ENCODE measurements at regions not wholly inside any gene's neighbourhood (a gene's known extent, or its start where the extent isn't known, plus 50 kb on each side); places are given as distances from the start of the nearest gene placed in this dataset.
"Not testable (repeated sequence)": the region's sequence is repeated elsewhere in the genome, so short reads cannot be mapped to it uniquely, and the experiment has no call there.

DNA sequence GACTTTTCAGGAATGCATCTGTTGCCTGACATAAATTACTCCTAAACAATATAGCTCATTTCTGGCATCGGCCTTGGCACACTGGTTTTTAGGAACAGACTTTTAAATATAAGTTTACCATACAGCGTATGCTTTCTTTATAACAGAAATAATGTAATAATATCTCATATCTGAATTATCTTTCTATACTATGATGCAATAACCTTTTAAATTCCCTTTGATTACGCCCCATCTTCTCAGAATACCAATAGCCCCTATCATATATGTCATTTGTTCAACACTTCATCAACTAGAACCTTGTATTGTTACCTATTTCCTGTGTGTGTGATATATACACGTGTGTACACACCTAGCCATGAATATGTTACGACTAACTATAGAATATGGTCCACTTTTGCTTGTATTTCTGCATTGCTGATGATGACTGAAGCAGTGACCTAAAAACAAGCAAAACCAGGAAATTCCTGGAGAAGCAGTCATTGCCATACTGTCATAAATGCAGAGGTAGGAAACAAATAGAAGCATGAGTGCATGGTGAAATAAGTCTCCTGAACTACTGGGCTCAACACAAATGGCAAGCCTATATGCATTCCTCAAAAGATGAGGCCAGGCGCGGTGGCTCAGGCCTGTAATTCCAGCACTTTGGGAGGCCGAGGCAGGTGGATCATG lies 618.4 kb upstream of the NRP1 start:
- DNase-seq, result no peak

DNA sequence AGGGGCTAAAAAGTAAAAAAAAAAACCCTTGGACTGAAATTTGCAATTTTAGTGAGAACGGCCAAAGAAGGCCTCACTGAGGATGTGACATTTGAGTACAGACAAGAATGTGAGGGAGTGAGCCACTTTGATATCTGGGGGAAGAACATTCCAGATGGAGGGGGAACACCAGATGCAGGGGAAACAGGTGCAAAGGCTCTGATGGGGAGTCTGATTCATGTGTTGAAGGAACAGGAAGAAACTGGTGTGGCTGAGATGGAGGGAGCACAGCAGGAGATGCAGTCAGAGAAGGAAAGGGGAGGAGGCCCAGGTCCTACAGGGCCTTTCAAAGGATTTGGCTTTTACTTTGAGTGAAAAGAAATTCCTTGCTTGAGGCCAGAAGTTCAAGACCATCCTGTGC lies 615.7 kb upstream of the NRP1 start:
- no peak for DNase-seq

DNA sequence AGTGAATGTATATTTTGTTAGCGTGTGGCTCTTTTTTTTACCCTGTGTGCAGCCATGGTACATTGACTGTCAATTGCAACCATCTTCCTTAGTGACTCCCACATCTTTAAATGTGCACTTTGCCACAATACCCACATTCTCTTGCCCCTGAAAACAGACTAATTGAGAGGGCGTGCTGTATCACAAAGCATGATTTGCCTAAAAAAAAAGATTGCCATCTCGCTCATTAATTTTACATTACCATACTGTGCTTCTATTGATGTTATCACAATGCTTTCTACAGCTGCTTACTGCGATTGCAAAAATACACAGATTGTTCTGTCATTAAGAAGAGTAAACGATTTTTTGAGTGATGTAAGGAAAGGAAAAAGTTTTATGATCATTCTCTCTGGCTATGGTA lies 613.1 kb upstream of the NRP1 start:
- DNase-seq, result no peak

DNA sequence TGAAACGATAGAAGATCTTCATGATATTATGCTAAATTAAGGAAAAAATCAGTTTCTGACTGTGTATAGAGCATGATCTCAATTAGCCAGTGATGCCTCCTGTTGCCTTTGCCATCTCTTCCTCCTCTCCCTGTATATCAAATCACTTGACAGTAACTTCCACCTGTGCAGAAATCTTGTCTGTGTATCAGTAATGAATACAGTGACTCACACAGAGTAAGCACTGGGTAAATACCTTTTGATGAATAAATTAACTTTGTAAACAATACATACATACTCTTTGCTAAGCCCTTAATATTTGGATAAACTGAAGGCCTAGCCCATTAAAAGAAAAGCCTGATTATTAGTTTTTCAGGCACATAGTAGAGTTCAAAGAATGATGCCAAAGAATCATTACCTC lies 610.6 kb upstream of the NRP1 start:
- DNase-seq, result no peak

DNA sequence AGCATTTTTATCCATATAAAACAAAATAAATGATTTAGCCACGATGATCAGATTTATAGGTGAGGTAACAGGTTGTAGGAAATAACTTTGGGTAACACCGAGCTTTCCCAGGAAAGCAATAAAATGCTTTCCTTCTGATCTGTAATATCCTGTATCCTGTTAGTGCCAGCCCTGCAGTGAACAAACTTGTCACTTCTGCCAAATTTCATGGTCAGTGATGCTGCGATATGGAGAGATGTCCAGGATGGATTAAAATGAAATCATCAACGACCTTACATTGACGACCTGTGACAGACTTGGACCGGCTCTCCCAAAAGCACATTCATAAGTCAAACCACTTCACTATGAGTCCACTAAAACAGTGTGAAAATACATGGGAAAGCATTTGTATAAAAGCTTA lies 608.0 kb upstream of the NRP1 start:
- DNase-seq, result no peak

DNA sequence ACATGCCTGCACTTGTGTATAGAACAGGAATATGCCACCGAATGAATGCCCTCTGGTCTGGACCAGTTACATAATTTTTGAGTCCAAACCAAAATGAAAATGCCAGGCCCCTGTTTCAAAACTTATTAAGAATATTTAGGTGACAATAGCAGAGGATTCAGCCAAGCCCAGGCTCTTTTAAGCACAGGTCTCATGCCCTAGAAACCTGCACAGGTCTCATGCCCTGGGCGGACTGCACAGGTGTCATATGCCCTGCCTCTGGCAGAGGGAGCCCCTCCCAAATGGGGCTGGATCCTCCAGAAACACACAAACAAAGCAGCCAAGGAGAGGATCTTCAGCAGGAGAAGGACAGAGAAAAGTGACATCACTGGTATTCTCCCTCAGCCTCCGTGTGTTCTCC lies 605.4 kb upstream of the NRP1 start:
- DNase-seq, result no peak

DNA sequence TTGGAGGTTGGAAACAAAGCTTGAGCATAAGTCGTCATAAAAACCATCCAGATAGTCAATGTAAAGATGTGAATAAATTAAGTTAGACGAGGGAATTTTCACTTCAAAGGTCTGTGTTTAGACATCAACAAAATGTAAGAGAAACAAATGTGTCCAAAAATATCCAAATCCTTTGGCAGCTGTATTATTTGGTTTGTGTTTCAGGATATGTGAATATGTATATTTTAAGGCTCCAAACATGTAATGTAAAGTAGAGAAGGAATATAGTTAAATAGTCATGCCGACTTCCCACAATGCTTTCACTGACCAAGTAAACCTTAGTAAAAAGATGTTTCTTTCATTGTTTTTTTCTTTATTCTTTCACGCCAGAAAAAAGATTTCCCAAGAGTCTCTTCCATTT lies 604.9 kb upstream of the NRP1 start:
- DNase-seq, result no peak

DNA sequence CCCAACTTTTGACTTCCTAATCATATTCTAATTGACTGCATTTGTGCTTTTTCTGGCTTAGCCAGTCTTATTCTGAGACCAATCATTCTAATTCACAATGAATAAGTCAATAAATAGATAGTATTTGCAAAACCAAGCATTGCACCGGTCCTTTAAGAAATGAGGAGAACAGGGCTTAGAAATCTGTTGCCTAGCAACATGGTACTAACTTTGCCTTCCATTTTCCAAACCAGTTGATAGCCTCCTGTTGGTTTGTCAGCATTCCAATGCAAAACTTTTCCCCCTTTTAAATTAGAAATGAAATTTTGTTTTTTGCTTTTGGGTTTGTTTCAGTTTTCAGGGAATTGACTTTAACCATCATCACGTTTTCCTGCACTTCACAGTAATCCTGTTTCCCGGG lies 603.5 kb upstream of the NRP1 start:
- no peak for DNase-seq

DNA sequence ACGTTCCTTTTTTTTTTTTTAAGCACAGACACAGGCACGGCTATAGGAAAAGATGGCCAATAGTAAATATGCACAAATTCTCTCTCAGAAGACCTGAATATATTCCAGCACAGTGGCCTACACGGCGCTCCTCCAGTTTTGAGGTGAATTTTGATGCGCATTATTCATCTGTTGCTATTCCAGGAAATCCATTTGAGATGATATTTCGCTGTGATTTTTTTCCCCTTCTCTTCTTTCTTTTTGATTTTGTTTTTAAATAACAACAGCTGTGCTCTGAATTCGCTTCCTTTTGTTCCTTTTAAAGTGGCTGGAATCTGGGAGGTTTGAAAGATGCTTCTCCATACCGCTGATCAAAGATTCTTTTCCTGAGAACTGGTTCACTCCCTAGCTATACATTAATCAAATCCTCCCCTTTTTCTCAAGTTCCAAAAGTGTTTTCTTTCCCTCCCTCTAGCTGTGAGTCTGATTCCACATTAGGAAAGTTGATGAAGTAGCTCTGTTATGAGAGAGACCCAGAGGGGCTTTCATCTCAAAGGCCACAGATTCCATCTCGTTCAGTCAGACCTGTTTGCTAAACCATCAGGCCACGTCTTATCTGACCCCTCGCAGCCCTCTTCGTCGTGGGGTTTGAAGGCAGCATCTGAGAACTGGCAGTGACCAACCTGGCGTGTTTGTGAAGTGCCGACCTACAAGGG lies 602.7 kb upstream of the NRP1 start:
- DNase-seq, result no peak

DNA sequence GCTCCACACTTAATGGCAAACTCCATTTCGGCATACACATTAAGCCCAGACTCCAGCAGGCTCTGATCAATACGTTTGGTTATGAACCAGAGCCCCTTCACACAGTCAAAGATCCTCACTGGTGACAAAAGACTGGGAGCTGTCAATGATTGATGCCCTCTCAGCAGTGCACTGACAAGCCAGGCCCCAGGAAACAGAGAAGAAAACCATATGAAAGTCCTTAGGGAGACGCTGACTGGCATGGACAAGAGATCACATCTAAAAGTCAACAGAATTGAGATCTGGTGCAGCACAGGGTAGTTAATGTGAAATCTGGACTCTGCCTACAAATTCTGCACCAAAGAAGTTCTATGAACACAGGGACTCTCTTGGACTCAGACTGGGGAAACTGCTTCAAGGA lies 600.9 kb upstream of the NRP1 start:
- no peak for DNase-seq

DNA sequence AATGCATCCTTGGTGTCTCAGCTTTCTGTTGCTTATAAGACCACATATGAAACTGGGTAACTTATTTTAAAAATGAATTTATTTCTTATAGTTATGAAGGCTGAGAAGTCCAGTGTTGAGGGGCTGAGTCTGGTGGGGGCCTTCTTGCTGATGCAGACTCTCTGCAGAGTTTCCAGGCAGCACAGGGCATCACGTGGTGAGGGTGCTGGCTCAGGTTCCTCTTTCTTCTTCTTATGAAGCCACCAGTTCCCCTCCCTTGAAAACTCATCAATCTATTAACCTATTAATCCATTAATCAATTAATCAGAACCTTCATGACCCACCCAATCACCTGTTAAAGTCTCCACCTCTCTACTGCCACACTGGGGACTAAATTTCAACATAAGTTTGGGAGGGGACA lies 595.6 kb upstream of the NRP1 start:
- DNase-seq, result no peak

DNA sequence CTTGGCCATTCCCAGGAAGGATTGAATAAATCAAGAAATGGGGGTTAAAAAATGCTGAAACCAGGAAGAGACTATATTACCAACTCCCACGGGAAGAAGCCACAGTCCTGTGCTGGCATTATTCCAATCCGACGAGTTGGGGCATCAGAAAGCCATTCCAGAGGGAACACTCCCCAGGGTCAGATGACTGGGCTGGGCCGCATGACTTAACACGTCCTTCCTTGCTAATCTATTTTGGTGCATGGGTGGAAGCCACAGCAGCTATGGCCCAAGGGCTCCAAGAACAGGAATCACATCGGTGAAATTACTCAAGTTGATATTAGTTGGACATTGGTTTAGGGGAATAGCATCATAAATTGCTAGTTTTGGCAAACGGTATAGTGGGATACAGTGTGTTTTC lies 592.9 kb upstream of the NRP1 start:
- no peak for DNase-seq

DNA sequence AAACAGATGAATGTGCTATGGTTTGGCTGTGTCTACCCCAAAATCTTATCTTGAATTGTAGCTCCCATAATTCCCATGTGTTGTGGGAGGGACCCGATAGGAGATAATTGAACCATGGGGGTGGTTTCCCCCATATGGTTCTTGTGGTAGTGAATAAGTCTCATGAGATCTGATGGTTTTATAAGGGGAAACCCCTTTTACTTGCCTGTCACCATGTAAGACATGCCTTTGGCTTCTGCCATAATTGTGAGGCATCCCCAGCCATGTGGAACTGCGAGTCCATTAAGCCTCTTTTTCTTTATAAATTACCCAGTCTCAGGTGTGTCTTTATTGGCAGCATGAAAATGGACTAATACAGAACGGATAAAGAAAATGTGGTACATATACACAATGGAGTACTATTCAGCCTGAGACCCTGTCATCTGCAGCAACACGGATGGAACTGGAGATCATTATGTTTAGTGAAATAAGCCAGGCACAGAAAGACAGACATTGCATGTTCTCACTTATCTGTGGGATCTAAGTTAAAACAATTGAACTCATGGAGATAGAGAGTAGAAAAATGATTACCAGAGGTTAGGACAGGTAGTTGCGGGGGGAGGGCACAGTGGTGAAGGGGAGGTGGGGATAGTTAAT lies 587.6 kb upstream of the NRP1 start:
- no peak for DNase-seq

DNA sequence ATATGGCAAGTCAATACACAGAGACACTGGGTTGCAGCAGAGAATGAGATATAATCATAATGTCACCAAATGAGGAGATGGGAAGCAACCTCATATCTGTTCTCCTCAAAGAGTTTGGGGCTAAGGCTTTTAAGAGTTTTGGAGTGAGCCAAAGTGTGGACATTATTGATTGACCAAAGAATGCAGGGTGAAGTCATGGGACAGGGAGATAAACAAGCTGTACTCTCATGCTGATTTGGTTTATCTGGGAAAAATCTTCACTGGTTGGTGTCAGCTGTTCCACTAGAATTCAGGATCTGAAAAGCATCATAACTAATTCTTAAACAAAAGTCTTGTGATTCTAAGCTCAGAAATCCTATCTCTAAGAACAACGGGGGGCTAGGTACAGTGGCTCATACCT lies 585.9 kb upstream of the NRP1 start:
- DNase-seq, result no peak

DNA sequence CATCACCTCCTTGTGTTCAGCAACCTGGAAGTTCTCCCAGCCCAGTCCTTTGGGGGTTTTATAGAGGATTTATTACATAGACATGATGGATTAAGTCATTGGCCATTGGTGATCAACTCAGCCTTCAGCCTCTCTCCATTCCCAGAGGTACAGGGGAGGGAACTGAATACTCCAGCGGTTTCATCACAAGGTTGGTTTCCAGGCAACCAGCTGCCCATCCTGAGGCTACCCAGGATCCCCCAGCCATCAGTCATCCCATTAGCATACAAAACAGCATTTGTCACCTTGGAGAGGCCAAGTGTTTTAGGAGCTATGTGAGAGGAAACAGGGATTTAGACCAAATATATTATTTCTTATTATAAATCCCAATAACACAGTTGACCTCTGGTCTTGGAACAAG lies 584.8 kb upstream of the NRP1 start:
- DNase-seq, result no peak

DNA sequence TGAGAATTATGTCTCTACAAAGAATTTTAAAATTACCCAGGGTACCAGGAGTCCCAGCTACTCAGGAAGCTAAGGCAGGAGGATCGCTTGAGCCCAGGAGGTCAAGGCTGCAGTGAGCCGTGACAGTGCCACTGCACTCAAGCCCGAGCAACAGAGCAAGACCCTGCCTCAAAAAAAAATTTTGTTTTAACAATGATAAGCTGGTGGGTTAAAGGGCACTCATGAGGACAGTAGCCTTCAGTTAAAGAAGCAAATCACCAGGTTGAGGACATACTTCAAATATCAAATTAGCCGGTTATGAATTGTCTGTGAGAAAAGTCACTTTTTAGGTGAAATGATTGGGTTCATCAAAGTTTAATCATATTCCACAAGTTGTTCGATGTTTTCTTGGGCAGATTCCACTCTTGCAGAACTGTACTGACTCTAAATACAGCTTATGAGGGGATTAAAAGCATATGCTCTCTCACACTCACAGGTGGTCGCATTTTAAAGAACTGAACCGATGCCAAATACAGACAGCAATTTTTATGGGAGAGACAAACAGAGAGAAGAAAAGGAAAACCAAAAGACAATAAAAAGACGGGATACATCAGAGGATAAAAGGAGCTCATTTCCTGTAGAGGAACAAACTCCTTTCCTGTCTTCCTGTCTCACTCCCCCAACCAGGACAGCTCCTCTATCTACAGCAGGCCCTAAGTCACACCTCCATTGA lies 582.8 kb upstream of the NRP1 start:
- DNase-seq, result no peak

DNA sequence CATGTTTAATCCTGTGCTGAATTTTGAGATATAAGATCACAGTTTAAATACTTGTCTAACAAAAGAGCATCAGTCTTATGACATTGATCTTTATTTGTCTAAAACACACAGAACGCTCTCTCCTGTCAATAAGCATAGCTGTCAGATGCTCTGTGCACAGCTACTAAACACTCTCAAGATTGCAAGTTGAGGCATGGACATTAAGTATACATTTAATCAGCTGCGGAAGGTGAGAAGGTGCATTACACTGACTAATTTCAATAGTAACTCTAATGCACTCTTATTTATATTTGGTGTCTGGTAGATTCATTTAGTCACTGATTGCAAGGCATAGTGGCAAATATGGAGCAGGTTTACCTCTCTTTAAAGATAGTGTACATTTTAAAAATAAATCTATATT lies 580.3 kb upstream of the NRP1 start:
- no peak for DNase-seq

DNA sequence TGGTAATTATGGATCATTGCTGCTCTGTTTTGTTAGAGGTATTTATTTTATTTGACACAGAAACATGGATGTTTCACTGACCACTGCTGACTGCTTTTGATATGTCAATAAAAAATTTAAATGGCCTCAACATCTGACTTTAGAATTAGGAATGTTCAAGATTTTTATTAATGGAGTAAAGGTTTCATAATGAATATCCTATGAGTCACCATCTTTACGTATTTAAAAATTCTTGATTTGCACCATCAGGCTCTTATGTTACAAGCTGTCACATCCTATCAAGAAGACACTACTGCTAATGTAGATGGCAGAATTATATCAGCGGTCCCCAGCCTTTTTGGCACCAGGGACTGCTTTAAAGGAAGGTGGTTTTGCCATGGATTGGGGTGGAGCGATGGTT lies 578.7 kb upstream of the NRP1 start:
- DNase-seq, result no peak

DNA sequence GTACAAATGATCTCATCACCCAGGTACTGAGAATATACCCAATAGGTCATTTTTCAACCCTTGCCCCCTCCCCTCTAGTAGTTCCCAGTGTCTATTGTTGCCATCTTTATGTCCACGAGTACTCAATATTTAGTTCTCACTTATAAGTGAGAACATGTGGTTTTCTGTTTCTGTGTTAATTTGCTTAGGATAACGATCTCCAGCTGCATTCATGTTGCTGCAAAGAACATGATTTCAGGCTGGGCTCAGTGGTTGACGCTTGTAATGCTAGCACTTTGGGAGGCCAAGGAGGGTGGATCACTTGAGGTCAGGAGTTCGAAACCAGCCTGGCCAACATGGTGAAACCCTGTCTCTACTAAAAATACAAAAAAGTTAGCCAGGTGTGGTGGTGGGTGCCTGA lies 575.0 kb upstream of the NRP1 start:
- DNase-seq, result not testable (repeated sequence)

DNA sequence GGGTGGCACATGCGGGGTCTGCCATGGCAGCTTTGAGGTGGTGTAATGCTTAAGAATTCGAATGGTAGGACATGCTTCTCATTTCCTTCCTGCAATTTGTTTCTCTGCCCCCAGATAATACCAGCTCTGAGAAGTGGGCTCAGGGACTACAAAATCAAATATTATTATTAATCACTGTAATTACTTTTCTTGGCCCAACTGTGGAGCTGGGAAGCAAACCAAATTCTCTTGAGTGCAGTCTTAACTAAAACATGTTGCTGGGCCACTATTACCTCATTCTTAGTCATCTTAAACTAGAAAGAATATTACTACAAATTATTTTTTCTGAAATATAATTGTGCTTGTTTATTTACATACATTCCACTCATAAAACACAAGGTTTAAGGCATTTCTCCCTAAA lies 566.7 kb upstream of the NRP1 start:
- DNase-seq, result no peak

DNA sequence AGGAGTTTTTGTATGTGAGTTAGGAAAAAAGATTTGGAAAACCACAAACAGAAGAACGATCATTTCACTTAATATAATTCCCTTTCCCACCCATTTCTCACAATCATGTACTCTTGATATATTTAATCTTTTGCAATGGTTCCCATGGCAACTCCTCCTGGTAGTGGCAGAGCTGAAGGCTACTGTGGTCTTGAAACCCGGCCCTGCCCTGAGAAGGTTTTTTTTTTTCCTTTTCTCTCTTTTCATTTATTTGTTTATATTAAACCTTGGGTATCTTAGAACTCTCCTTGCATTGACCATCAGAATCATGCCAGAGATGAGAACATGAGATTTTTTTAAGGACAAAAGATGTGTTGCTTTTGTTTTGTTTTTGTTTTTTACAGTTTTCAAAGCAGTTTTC lies 566.1 kb upstream of the NRP1 start:
- DNase-seq, result no peak

DNA sequence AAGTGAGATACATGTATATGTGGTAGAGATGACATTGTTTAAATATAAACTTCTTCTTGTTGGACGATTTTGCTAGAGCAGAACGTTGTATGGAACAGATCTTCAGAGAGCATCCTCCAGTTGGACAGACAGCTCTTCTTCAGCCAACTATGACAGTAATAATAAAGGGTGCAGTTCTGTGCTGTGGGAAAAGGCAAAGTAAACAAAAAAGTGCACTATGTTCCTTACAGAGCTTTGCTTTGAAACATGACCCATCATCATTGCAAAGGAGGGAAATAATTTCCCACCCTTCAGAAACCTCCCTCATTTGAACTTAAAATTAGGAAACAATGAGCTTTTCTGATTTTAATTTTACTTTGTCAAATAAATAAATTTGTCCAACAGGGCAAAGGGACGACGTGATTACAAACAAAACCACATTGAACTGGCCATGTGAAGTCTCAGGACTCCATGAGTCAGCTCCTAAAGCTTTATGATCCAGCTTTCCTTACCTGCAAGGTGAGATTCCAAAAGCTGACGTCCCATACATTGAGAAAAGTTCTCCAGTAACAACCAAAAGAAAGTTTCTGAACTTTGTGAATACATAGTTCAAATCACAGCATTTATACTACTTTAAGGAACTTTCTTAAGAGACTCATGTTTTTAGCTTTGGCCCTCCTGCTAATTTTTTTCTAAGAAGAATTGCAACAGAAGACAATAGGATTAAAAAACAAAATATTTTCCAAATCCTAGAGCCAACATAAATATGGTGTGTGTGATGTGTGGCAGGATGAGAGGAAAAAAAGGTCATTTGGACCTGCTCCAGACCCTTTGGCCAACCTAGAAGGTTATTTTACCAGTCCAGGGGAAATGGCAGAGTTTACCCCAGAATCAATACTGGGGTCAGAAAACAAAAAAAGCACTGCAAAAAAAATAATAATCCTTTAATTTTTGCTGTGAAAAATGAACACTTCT lies 565.4 kb upstream of the NRP1 start:
- no peak for DNase-seq

DNA sequence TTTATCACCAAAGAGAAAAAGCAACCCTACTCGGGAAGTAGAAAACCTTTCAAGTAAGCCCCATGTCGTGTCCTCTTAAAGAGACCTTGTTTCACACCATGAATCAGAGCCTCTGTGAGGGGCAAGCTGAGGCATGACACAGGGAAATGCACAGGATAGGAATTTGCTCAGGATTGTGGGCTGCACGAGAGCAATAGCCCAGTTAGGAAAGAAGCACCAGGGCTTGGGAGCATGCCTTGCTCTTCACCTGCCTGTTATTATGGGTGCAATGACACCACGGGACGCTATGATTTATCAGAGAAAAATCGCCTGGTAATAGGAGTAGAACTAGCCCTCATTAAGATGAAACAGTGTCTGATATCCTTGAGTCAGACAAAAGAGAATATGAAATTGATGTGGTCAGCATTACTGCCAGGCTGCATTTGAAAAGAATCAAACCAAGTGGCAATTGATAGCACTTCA lies 562.9 kb upstream of the NRP1 start:
- no peak for DNase-seq

Data from COR-L47 (cell line).